ENCODE measurements at regions not wholly inside any gene's neighbourhood (a gene's known extent, or its start where the extent isn't known, plus 50 kb on each side); places are given as distances from the start of the nearest gene placed in this dataset.

DNA sequence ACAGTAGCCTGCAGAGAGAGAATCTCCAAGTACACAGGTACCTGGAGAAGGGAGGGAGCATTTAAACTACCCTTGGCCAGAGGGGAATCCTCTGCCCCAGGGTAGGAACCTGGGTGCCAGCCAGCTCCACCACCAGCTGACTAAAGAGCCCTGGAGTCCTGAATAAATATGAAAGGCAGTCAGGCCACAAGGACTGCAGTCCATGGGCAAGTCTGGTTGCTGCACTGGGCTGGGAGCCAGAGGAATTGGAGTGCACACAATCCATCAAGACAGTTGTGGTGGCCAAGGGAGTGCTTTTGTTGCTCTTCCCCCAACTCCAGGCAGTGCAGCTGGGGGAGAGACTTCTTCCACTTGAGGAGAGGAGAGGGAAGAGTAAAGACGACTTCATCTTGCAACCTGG, 172.5 kb downstream of the HNRNPD start:
- TF ChIP-seq TAF1 (IDR thresholded peaks at IDR 0.05; ENCODE audit: borderline replicate concordance, insufficient read depth, low read length) (no peak), POLR2AphosphoS5 (IDR thresholded peaks at IDR 0.05; ENCODE audit: low read depth, low read length) (no peak), SIN3A (IDR thresholded peaks at IDR 0.05; ENCODE audit: borderline replicate concordance, insufficient read depth, low read length) (no peak)
- TF ChIP-seq, protein P1, sequence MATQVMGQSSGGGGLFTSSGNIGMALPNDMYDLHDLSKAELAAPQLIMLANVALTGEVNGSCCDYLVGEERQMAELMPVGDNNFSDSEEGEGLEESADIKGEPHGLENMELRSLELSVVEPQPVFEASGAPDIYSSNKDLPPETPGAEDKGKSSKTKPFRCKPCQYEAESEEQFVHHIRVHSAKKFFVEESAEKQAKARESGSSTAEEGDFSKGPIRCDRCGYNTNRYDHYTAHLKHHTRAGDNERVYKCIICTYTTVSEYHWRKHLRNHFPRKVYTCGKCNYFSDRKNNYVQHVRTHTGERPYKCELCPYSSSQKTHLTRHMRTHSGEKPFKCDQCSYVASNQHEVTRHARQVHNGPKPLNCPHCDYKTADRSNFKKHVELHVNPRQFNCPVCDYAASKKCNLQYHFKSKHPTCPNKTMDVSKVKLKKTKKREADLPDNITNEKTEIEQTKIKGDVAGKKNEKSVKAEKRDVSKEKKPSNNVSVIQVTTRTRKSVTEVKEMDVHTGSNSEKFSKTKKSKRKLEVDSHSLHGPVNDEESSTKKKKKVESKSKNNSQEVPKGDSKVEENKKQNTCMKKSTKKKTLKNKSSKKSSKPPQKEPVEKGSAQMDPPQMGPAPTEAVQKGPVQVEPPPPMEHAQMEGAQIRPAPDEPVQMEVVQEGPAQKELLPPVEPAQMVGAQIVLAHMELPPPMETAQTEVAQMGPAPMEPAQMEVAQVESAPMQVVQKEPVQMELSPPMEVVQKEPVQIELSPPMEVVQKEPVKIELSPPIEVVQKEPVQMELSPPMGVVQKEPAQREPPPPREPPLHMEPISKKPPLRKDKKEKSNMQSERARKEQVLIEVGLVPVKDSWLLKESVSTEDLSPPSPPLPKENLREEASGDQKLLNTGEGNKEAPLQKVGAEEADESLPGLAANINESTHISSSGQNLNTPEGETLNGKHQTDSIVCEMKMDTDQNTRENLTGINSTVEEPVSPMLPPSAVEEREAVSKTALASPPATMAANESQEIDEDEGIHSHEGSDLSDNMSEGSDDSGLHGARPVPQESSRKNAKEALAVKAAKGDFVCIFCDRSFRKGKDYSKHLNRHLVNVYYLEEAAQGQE (IDR thresholded peaks at IDR 0.05; ENCODE audit: insufficient read depth in 1 of 2, low read depth in 2 of 2, low read length in 2 of 2), result no peak
